ENCODE measurements at regions not wholly inside any gene's neighbourhood (a gene's known extent, or its start where the extent isn't known, plus 50 kb on each side); places are given as distances from the start of the nearest gene placed in this dataset.

- POLR2A ChIA-PET = no interaction called here
- Histone ChIP-seq H4K20me1 (ENCODE audit: control insufficient read depth, insufficient read depth, low read length, poor library complexity, severe bottlenecking) (no peaks in the 10 kb centered on the region), H3K36me3 (replicated peaks in 1 of 2; ENCODE audit: control extremely low read depth in 1 of 2, control insufficient read depth in 1 of 2, extremely low read depth in 1 of 2, insufficient read depth in 2 of 2, low read length in 1 of 2) (no peaks in the 10 kb centered on the region), H3K4me1 (ENCODE audit: control insufficient read depth in 2 of 2, insufficient read depth in 2 of 2, low read length in 2 of 2) (no peaks in the 10 kb centered on the region), H2AFZ (ENCODE audit: insufficient read depth, low read depth, low read length, poor library complexity, severe bottlenecking) (no peak overlapping the region), H3K9ac (ENCODE audit: low read length) (no peak overlapping the region), H3K4me3 (ENCODE audit: control extremely low read depth in 1 of 5, extremely low read depth in 1 of 5, insufficient read depth in 1 of 5, low read depth in 2 of 5, low read length in 4 of 5) (no peak overlapping the region), H3K9me3 (ENCODE audit: control extremely low read depth in 1 of 3, control insufficient read depth in 2 of 3, insufficient read depth in 1 of 3, low read length in 2 of 3) (peaks cover 0 to 13% (median 2%) of the 10 kb centered on the region in 3 donors), H3K4me2 (replicated peaks; ENCODE audit: low read depth, low read length, poor library complexity, severe bottlenecking) (no peak overlapping the region), H3K27ac (ENCODE audit: low read length in 2 of 2) (no peak overlapping the region), H3K27me3 (replicated peaks in 1 of 4; ENCODE audit: control extremely low read depth in 1 of 4, control insufficient read depth in 3 of 4, insufficient read depth in 4 of 4, low read length in 3 of 4) (no peaks in the 10 kb centered on the region), H3K79me2 (ENCODE audit: control insufficient read depth, insufficient read depth, low read length) (no peaks in the 10 kb centered on the region)
- WGBS (ENCODE audit: insufficient coverage) = 91% methylated on average over 12 of the region's 15 CpGs
- Mint-ChIP-seq H3K27ac (no peak overlapping the region), H3K9me3 (ENCODE audit: insufficient read depth) (peaks cover 2% of the 10 kb centered on the region), H3K27me3 (no peaks in the 10 kb centered on the region), H3K4me1 (no peaks in the 10 kb centered on the region), H3K4me3 (no peak overlapping the region)
- CTCF ChIA-PET = no interaction called here
- TF ChIP-seq EZH2 (IDR thresholded peaks at IDR 0.05; ENCODE audit: borderline replicate concordance, insufficient read depth, low read depth, low read length, poor library complexity, severe bottlenecking) = no peak
- TF ChIP-seq CTCF (IDR thresholded peaks at IDR 0.05) = no peak
- no peak for DNase-seq
- no peak for ATAC-seq (ENCODE audit: low read depth)
- intact Hi-C loops (cut with micrococcal nuclease) = no loop called here
Measured at GRCh38 chr4:125489952-125490690, 175.4 kb downstream of the FAT4 start.

GRCh38 chr4:125492957-125493356 is 178.2 kb downstream of the FAT4 start:
- peaks cover 2% of the 10 kb centered on the region for H3K9me3 Mint-ChIP-seq (ENCODE audit: insufficient read depth)
- H3K4me1 Mint-ChIP-seq = no peaks in the 10 kb centered on the region
- H3K9me3 ChIP-seq (ENCODE audit: control extremely low read depth in 1 of 3, control insufficient read depth in 2 of 3, insufficient read depth in 1 of 3, low read length in 2 of 3) = peaks cover 0 to 13% (median 2%) of the 10 kb centered on the region in 3 donors
- H3K79me2 ChIP-seq (ENCODE audit: control insufficient read depth, insufficient read depth, low read length) = no peaks in the 10 kb centered on the region
- DNase-seq (no peak), ATAC-seq (ENCODE audit: low read depth) (no peak)
- H3K4me2 ChIP-seq (replicated peaks; ENCODE audit: low read depth, low read length, poor library complexity, severe bottlenecking) = no peak overlapping the region
- H3K36me3 ChIP-seq (replicated peaks in 1 of 2; ENCODE audit: control extremely low read depth in 1 of 2, control insufficient read depth in 1 of 2, extremely low read depth in 1 of 2, insufficient read depth in 2 of 2, low read length in 1 of 2) = no peaks in the 10 kb centered on the region
- no peaks in the 10 kb centered on the region for H3K4me1 ChIP-seq (ENCODE audit: control insufficient read depth in 2 of 2, insufficient read depth in 2 of 2, low read length in 2 of 2)
- H4K20me1 ChIP-seq (ENCODE audit: control insufficient read depth, insufficient read depth, low read length, poor library complexity, severe bottlenecking) = no peaks in the 10 kb centered on the region
- no peaks in the 10 kb centered on the region for H3K27me3 Mint-ChIP-seq
- H3K27me3 ChIP-seq (replicated peaks in 1 of 4; ENCODE audit: control extremely low read depth in 1 of 4, control insufficient read depth in 3 of 4, insufficient read depth in 4 of 4, low read length in 3 of 4) = no peaks in the 10 kb centered on the region
- ChIA-PET POLR2A (no interaction called here), CTCF (no interaction called here)
- H3K27ac Mint-ChIP-seq = no peak overlapping the region
- no peak overlapping the region for H2AFZ ChIP-seq (ENCODE audit: insufficient read depth, low read depth, low read length, poor library complexity, severe bottlenecking)
- no peak overlapping the region for H3K27ac ChIP-seq (ENCODE audit: low read length in 2 of 2)
- no peak overlapping the region for H3K4me3 Mint-ChIP-seq
- TF ChIP-seq EZH2 (IDR thresholded peaks at IDR 0.05; ENCODE audit: borderline replicate concordance, insufficient read depth, low read depth, low read length, poor library complexity, severe bottlenecking) (no peak), CTCF (IDR thresholded peaks at IDR 0.05) (no peak)
- no peak overlapping the region for H3K4me3 ChIP-seq (ENCODE audit: control extremely low read depth in 1 of 5, extremely low read depth in 1 of 5, insufficient read depth in 1 of 5, low read depth in 2 of 5, low read length in 4 of 5)
- intact Hi-C loops (cut with micrococcal nuclease) = no loop called here
- H3K9ac ChIP-seq (ENCODE audit: low read length) = no peak overlapping the region
- WGBS (ENCODE audit: insufficient coverage) = no CpG with 5 or more reads among the region's 1 CpG

All from B cell (primary cell).